CD14-positive monocyte (primary cell): ENCODE measurements at regions not wholly inside any gene's neighbourhood (a gene's known extent, or its start where the extent isn't known, plus 50 kb on each side); places are given as distances from the start of the nearest gene placed in this dataset.

Experiments
- DNase-seq, 3 donors: peaks; one replicate each; pipeline ENCODE4 v3.0.0-alpha.2; 2011 to 2022
- H2AFZ ChIP-seq: 2 replicates; pipeline ENCODE4 v1.6.0; 2012; ENCODE audit warnings: mild to moderate bottlenecking, low read depth, low read length, inconsistent platforms; ENCODE audit not compliant: insufficient read depth, poor library complexity, severe bottlenecking
- H3K27ac ChIP-seq, 2 donors: 1 replicate in 1 of 2; 2 replicates in 1 of 2; pipeline ENCODE4 v1.5.1; 2012 to 2013; ENCODE audit warnings: low read length in 2 of 2, control low read depth in 1 of 2, inconsistent platforms in 1 of 2, low read depth in 1 of 2, mild to moderate bottlenecking in 1 of 2
- H3K27me3 ChIP-seq, 2 donors: one replicate each; pipeline versions ENCODE4 v1.6.0 to v1.6.1; 2011 to 2013; ENCODE audit warnings: low read length in 2 of 2; ENCODE audit not compliant: control insufficient read depth in 2 of 2, insufficient read depth in 2 of 2
- H3K36me3 ChIP-seq, 2 donors: replicated peaks in 1 of 2; 1 replicate in 1 of 2; 2 replicates in 1 of 2; pipeline versions ENCODE4 v1.5.1 to v1.6.1; 2012 to 2013; ENCODE audit warnings: low read length in 2 of 2, control low read depth in 1 of 2, inconsistent platforms in 1 of 2, mild to moderate bottlenecking in 1 of 2; ENCODE audit not compliant: insufficient read depth in 2 of 2, control insufficient read depth in 1 of 2
- H3K4me1 ChIP-seq, 2 donors: 1 replicate in 1 of 2; 2 replicates in 1 of 2; pipeline versions ENCODE4 v1.5.1 to v1.6.1; 2012 to 2013; ENCODE audit warnings: low read length in 2 of 2, control low read depth in 1 of 2, inconsistent platforms in 1 of 2, mild to moderate bottlenecking in 1 of 2, moderate library complexity in 1 of 2; ENCODE audit not compliant: insufficient read depth in 2 of 2, control insufficient read depth in 1 of 2
- H3K4me2 ChIP-seq: replicated peaks from 2 replicates; pipeline ENCODE3; 2012; ENCODE audit warnings: low read length, moderate library complexity, mild to moderate bottlenecking; ENCODE audit not compliant: poor library complexity, severe bottlenecking; ENCODE audit errors: extremely low read depth
- H3K4me3 ChIP-seq, 3 experiments: fragments of 200-600 bp in 1 of 3; sonication (generic) in 1 of 3; replicated peaks in 1 of 3; 1 replicate in 2 of 3; 2 replicates in 1 of 3; pipeline ENCODE4 v1.5.1; 2011 to 2013; ENCODE audit warnings: low read length in 3 of 3, mild to moderate bottlenecking in 3 of 3, control low read depth in 2 of 3, low read depth in 2 of 3, inconsistent platforms in 1 of 3, moderate library complexity in 1 of 3
- H3K79me2 ChIP-seq: 2 replicates; pipeline ENCODE4 v1.6.0; 2012; ENCODE audit warnings: mild to moderate bottlenecking, control low read depth, inconsistent platforms, low read length, moderate library complexity; ENCODE audit not compliant: insufficient read depth
- H3K9ac ChIP-seq: 2 replicates; pipeline ENCODE4 v1.6.0; 2017; ENCODE audit warnings: low read length, mild to moderate bottlenecking; ENCODE audit not compliant: insufficient read depth, poor library complexity, severe bottlenecking
- H3K9me3 ChIP-seq, 2 donors: replicated peaks in 1 of 2; 1 replicate in 1 of 2; 2 replicates in 1 of 2; pipeline versions ENCODE4 v1.5.1 to v1.6.1; 2012 to 2013; ENCODE audit warnings: low read length in 2 of 2, control low read depth in 1 of 2; ENCODE audit not compliant: control insufficient read depth in 1 of 2, insufficient read depth in 1 of 2
- H4K20me1 ChIP-seq: 2 replicates; pipeline ENCODE4 v1.6.0; 2012; ENCODE audit warnings: mild to moderate bottlenecking, low read length, control low read depth, moderate library complexity; ENCODE audit not compliant: insufficient read depth
- H3K27ac Mint-ChIP-seq, 7 donors: one replicate each; pipeline ENCODE4 v1.8.0; 2020; ENCODE audit warnings: mild to moderate bottlenecking in 7 of 7, mixed read lengths in 7 of 7, moderate library complexity in 6 of 7, inconsistent platforms in 2 of 7
- H3K27me3 Mint-ChIP-seq, 3 donors: one replicate each; pipeline ENCODE4 v1.8.0; 2021 to 2022; ENCODE audit warnings: low read depth in 3 of 3, mild to moderate bottlenecking in 3 of 3, mixed read lengths in 3 of 3, moderate library complexity in 3 of 3, inconsistent platforms in 1 of 3
- H3K36me3 Mint-ChIP-seq, 2 donors: one replicate each; pipeline ENCODE4 v1.8.0; 2020; ENCODE audit warnings: mixed read lengths in 2 of 2, inconsistent platforms in 1 of 2, mild to moderate bottlenecking in 1 of 2
- H3K4me1 Mint-ChIP-seq: one replicate; pipeline ENCODE4 v1.8.0; 2020; ENCODE audit warnings: mild to moderate bottlenecking, mixed read lengths
- H3K4me3 Mint-ChIP-seq, 2 donors: one replicate each; pipeline ENCODE4 v1.8.0; 2020; ENCODE audit warnings: mild to moderate bottlenecking in 2 of 2, mixed read lengths in 2 of 2, moderate library complexity in 1 of 2
- H3K9me3 Mint-ChIP-seq, 7 donors: one replicate each; pipeline ENCODE4 v1.8.0; 2020 to 2022; ENCODE audit warnings: mixed read lengths in 7 of 7, mild to moderate bottlenecking in 6 of 7, moderate library complexity in 6 of 7, inconsistent platforms in 2 of 7
- WGBS: methylation state at CpG from one replicate; pipeline ENCODE4 v1.1.5; 2013; ENCODE audit warnings: missing lambda C conversion rate; ENCODE audit not compliant: insufficient coverage; 5-methylcytosine and 5-hydroxymethylcytosine counted together
- intact Hi-C, 2 donors: fragments of 100-400 bp; cut with micrococcal nuclease; formaldehyde crosslinking; loops; one replicate each; pipeline versions ENCODE4 v1.15.0 to v1.15.1; 2023
- TF ChIP-seq, protein P1 (sequence below): fragments of 200-600 bp; IDR thresholded peaks from one replicate; pipeline ENCODE4 v1.8.0; 2022; ENCODE audit warnings: antibody characterized with exemption, mild to moderate bottlenecking

DNA sequence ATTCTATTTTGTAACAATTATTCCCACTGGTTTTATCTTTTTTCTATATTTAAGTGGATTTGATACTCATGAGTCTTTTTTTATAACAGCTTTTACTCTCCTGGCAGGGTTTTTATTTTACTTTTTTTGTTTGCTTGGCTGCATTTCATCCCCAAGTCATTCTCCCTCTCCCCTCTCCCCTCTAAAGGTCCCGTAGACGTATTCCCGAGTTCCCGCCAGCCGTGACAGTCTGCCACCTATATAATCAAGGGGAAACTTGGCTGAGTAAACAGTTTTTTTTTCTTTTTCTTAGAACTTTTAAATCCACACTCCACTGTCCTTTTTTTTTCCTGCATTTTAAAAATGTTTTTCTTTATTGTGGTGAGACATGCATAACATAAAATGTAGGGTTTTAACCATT lies 433.1 kb upstream of the HS6ST1 start:
- H3K4me1 ChIP-seq: peaks cover 4 to 8% of the 10 kb centered on the region in 2 donors
- no peaks in the 10 kb centered on the region for H3K79me2 ChIP-seq
- peaks cover 6 to 10% (median 8%) of the 10 kb centered on the region in 3 donors for H3K27me3 Mint-ChIP-seq
- H4K20me1 ChIP-seq: no peaks in the 10 kb centered on the region
- no peak overlapping the region for H3K27ac ChIP-seq
- no peaks in the 10 kb centered on the region for H3K36me3 ChIP-seq
- H3K9me3 ChIP-seq: no peaks in the 10 kb centered on the region
- H3K4me3 ChIP-seq: no peak overlapping the region
- H3K4me1 Mint-ChIP-seq: peaks cover 18% of the 10 kb centered on the region
- H2AFZ ChIP-seq: no peak overlapping the region
- no peak overlapping the region for H3K9ac ChIP-seq
- H3K9me3 Mint-ChIP-seq: no peaks in the 10 kb centered on the region
- no peak overlapping the region for H3K27ac Mint-ChIP-seq
- H3K27me3 ChIP-seq: no peaks in the 10 kb centered on the region
- H3K4me3 Mint-ChIP-seq: no peak overlapping the region
- no peaks in the 10 kb centered on the region for H3K36me3 Mint-ChIP-seq
- no peak overlapping the region for H3K4me2 ChIP-seq
- TF ChIP-seq, protein P1, sequence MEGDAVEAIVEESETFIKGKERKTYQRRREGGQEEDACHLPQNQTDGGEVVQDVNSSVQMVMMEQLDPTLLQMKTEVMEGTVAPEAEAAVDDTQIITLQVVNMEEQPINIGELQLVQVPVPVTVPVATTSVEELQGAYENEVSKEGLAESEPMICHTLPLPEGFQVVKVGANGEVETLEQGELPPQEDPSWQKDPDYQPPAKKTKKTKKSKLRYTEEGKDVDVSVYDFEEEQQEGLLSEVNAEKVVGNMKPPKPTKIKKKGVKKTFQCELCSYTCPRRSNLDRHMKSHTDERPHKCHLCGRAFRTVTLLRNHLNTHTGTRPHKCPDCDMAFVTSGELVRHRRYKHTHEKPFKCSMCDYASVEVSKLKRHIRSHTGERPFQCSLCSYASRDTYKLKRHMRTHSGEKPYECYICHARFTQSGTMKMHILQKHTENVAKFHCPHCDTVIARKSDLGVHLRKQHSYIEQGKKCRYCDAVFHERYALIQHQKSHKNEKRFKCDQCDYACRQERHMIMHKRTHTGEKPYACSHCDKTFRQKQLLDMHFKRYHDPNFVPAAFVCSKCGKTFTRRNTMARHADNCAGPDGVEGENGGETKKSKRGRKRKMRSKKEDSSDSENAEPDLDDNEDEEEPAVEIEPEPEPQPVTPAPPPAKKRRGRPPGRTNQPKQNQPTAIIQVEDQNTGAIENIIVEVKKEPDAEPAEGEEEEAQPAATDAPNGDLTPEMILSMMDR: no peak
- no peak for DNase-seq
- no CpG with 5 or more reads among the region's 5 CpGs for WGBS
- intact Hi-C loops: loop anchor here (10.0 kb wide), 2 partner anchors 427 to 437 kb away; partner anchors contain the start of gene HS6ST1 (in 1 of the 2)

DNA sequence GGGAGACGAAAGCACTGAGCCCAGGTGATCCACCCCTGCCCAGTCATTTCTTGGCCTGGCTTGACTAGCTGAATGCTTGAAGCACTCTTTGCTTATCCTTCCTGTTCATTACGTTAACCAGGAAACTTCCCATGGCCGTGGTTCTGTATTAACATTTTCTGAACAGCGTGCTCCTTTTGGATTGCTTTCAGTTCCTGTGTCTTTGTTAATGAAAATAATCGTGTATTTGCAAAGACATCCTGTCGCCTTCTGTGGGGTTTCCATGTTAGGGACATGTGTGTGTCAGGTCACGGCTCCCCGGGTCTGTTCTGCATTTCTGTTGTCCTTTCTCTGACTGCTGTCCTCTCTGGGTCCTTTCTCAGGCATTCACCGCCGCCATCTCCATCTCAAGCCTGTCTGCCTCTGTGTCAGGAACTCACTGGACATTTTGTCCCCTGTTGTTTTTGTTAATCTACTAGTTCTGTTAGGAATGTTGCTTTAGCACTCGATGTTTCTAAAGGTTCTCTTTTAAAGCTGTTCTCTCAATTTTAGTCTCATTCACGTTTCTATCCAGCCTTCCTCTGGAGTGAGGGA lies 434.1 kb upstream of the HS6ST1 start:
- TF ChIP-seq, protein P1: no peak
- Mint-ChIP-seq H3K36me3 (no peaks in the 10 kb centered on the region), H3K4me1 (peaks cover 18% of the 10 kb centered on the region), H3K4me3 (no peak overlapping the region), H3K27me3 (peaks cover 6 to 10% (median 8%) of the 10 kb centered on the region in 3 donors), H3K27ac (no peak overlapping the region), H3K9me3 (no peaks in the 10 kb centered on the region)
- Histone ChIP-seq H2AFZ (peak overlapping the region; percentile 46), H3K4me1 (peaks cover 4 to 8% of the 10 kb centered on the region in 2 donors), H3K79me2 (no peaks in the 10 kb centered on the region), H3K36me3 (no peaks in the 10 kb centered on the region), H3K27ac (no peak overlapping the region), H3K9me3 (no peaks in the 10 kb centered on the region), H3K9ac (no peak overlapping the region), H4K20me1 (no peaks in the 10 kb centered on the region), H3K4me2 (no peak overlapping the region), H3K4me3 (no peak overlapping the region), H3K27me3 (no peaks in the 10 kb centered on the region)
- 24% methylated on average over 6 of the region's 12 CpGs for WGBS
- intact Hi-C loops: loop anchor here (10.0 kb wide), 2 partner anchors 428 to 438 kb away; partner anchors contain the start of gene HS6ST1 (in 1 of the 2)
- no peak for DNase-seq
